Lung (tissue), 11 donors: ENCODE measurements at regions not wholly inside any gene's neighbourhood (a gene's known extent, or its start where the extent isn't known, plus 50 kb on each side); places are given as distances from the start of the nearest gene placed in this dataset.

Experiments used
- ATAC-seq: fragments of 200-7000 bp; cut with Tn5 transposase; one replicate; pipeline ENCODE4 v1.9.1; 2020; ENCODE audit warnings: moderate number of reproducible peaks; ENCODE audit not compliant: insufficient read depth, low FRiP score
- DNase-seq, 3 donors: peaks; one replicate each; pipeline ENCODE4 v3.0.0-alpha.2; 2013 to 2017
- H3K27ac ChIP-seq, 2 donors: one replicate each; pipeline ENCODE4 v1.5.1; 2013; ENCODE audit warnings: mild to moderate bottlenecking in 2 of 2, moderate library complexity in 2 of 2, control low read depth in 1 of 2, inconsistent platforms in 1 of 2, low read depth in 1 of 2, low read length in 1 of 2
- H3K27me3 ChIP-seq, 3 donors: one replicate each; pipeline ENCODE4 v1.5.1; 2013; ENCODE audit warnings: low read length in 2 of 3; ENCODE audit not compliant: control insufficient read depth in 3 of 3, insufficient read depth in 3 of 3
- H3K36me3 ChIP-seq, 4 donors: one replicate each; pipeline ENCODE4 v1.5.1; 2013; ENCODE audit warnings: low read length in 4 of 4, mild to moderate bottlenecking in 1 of 4, moderate library complexity in 1 of 4; ENCODE audit not compliant: control insufficient read depth in 4 of 4, insufficient read depth in 4 of 4
- H3K4me1 ChIP-seq, 5 donors: one replicate each; pipeline ENCODE4 v1.5.1; 2013; ENCODE audit warnings: low read length in 5 of 5, mild to moderate bottlenecking in 2 of 5, moderate library complexity in 1 of 5; ENCODE audit not compliant: control insufficient read depth in 5 of 5, insufficient read depth in 5 of 5
- H3K4me3 ChIP-seq: one replicate; pipeline ENCODE4 v1.5.1; 2013; ENCODE audit warnings: mild to moderate bottlenecking, control low read depth, moderate library complexity
- H3K9ac ChIP-seq, 2 donors: one replicate each; pipeline ENCODE4 v1.5.1; 2013; ENCODE audit warnings: low read length in 2 of 2, control low read depth in 1 of 2; ENCODE audit not compliant: insufficient read depth in 1 of 2
- H3K9me3 ChIP-seq, 4 donors: one replicate each; pipeline ENCODE4 v1.5.1; 2013; ENCODE audit warnings: low read length in 3 of 4, mild to moderate bottlenecking in 1 of 4, moderate library complexity in 1 of 4; ENCODE audit not compliant: control insufficient read depth in 4 of 4, insufficient read depth in 3 of 4
- CTCF ChIP-seq: IDR thresholded peaks from 2 replicates; pipeline ENCODE4 v1.5.1; 2012; ENCODE audit warnings: mild to moderate bottlenecking; ENCODE audit errors: control extremely low read depth, extremely low read depth
- WGBS, 2 donors: extraction: QIAGEN DNeasy Blood & Tissue Kit; methylation state at CpG; one replicate each; pipeline ENCODE4 v1.1.7; 2013; 5-methylcytosine and 5-hydroxymethylcytosine counted together
- donor health status: control.
- donor health status: control.
- donor health status: Bipolar disorder and iron deficiency.
- donor health status: healthy.
- donor health status: DM: yes; HTN: yes; CAD: no.

- no peak for TF ChIP-seq CTCF
- ATAC-seq (no peak), DNase-seq (no peak)
- no peaks in the 10 kb centered on the region for H3K4me1 ChIP-seq
- no peak overlapping the region for H3K4me3 ChIP-seq
- H3K9me3 ChIP-seq = no peaks in the 10 kb centered on the region
- H3K27ac ChIP-seq = no peak overlapping the region
- no peaks in the 10 kb centered on the region for H3K36me3 ChIP-seq
- no peak overlapping the region for H3K9ac ChIP-seq
- H3K27me3 ChIP-seq = no peaks in the 10 kb centered on the region
- 53 to 61% methylated on average over 1 of the region's 1 CpG for WGBS, 2 donors
Measured at GRCh38 chr1:82901118-82901517, 1097.8 kb downstream of the TTLL7 start.

DNA sequence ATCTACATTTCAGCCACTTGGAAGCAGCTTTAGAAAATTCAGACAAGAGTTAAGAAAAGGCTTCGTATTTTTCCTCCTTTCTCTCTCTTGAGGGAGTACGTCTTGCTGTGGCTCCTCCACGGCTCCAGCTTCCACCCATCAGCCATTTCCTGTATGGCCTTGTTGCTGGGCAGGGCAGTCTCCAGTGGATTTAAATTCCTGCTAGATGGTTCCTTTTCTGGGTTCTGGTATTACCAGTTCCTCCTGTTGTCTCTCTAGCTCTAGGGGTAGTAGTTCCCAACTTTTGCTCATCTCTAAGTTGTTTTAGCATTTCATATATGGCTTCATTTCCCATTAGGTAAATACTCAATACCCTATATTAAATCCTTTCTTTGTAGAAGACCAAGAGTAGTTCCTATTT, 1098.3 kb downstream of the ADGRL2 start:
- Histone ChIP-seq H3K27ac (no peak overlapping the region), H3K4me1 (no peaks in the 10 kb centered on the region), H3K9me3 (no peaks in the 10 kb centered on the region), H3K27me3 (no peaks in the 10 kb centered on the region), H3K4me3 (no peak overlapping the region), H3K9ac (no peak overlapping the region), H3K36me3 (no peaks in the 10 kb centered on the region)
- WGBS, 2 donors = 87 to 94% methylated on average over 3 of the region's 3 CpGs
- TF ChIP-seq CTCF = no peak
- no peak for ATAC-seq
- no peak for DNase-seq

DNA sequence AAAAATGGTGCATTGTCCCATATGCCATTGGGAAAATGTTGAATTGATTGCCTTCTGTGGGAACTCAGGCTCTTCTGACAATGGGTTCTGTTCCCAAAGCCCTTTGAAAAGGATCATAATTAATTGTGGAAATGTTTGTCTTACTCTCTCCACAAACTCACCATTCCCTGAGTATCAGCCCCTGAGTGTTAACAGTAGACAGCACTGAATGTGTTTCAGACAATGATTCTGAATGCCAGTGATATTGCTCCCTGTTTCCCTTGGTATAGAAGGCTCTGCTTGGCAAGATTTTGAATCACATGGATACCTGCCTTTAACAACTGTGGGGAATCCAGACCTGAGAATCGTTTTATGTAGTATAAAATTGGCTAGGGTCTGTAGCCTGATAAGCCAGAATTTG, 1096.8 kb downstream of the ADGRL2 start:
- TF ChIP-seq CTCF = no peak
- WGBS, 2 donors = 67 to 84% methylated on average over 1 of the region's 1 CpG
- Histone ChIP-seq H3K9ac (no peak overlapping the region), H3K27me3 (no peaks in the 10 kb centered on the region), H3K4me1 (no peaks in the 10 kb centered on the region), H3K36me3 (no peaks in the 10 kb centered on the region), H3K4me3 (no peak overlapping the region), H3K27ac (no peak overlapping the region), H3K9me3 (no peaks in the 10 kb centered on the region)
- no peak for ATAC-seq
- no peak for DNase-seq

- Histone ChIP-seq H3K36me3 (no peaks in the 10 kb centered on the region), H3K27ac (no peak overlapping the region), H3K9me3 (no peaks in the 10 kb centered on the region), H3K27me3 (no peaks in the 10 kb centered on the region), H3K4me3 (no peak overlapping the region), H3K4me1 (no peaks in the 10 kb centered on the region), H3K9ac (no peak overlapping the region)
- ATAC-seq (no peak), DNase-seq (no peak)
- TF ChIP-seq CTCF = no peak
Measured at GRCh38 chr1:82896036-82896435, 1095.3 kb downstream of the ADGRL2 start.
